PC-3 (cell line): ENCODE measurements at regions not wholly inside any gene's neighbourhood (a gene's known extent, or its start where the extent isn't known, plus 50 kb on each side); places are given as distances from the start of the nearest gene placed in this dataset.
"Not testable (repeated sequence)": the region's sequence is repeated elsewhere in the genome, so short reads cannot be mapped to it uniquely, and the experiment has no call there.

ENCODE experiments used
- ATAC-seq: fragments of 200-7000 bp; cut with Tn5 transposase; 2 replicates; pipeline ENCODE4 v1.9.1; 2020; ENCODE audit warnings: mild to moderate bottlenecking, moderate library complexity
- BruUV-seq: library from RNA; stranded (reverse); fragments of 400-500 nt; replicated peaks from 2 replicates; lab custom pipeline; 2021; lab: Mats Ljungman, UMichigan
- CTCF ChIA-PET: fragments of 300-600 bp; sonication (Branson Sonifier 250); formaldehyde crosslinking; loops from one replicate; lab custom pipeline; 2022; ENCODE audit warnings: antibody characterized with exemption; lab: Charles Lee
- POLR2A ChIA-PET: fragments of 300-600 bp; sonication (Branson Sonifier 250); formaldehyde crosslinking; loops from one replicate; lab custom pipeline; 2022; ENCODE audit warnings: antibody characterized with exemption; ENCODE audit not compliant: unreplicated experiment; lab: Charles Lee
- DNase-seq: peaks from one replicate; pipeline ENCODE4 v3.0.0-alpha.2; 2015
- H2AFZ ChIP-seq: fragments of 300-600 bp; sonication (generic); 2 replicates; pipeline ENCODE4 v1.6.0; 2016; ENCODE audit warnings: antibody characterized with exemption, low read length
- H3F3A ChIP-seq: fragments of 300-600 bp; sonication (generic); one replicate; pipeline ENCODE4 v1.6.0; 2017; ENCODE audit warnings: antibody characterized with exemption, low read length, control low read depth, mild to moderate bottlenecking; ENCODE audit not compliant: unreplicated experiment
- H3K27ac ChIP-seq: fragments of 300-600 bp; sonication (generic); 2 replicates; pipeline ENCODE4 v1.5.1; 2016; ENCODE audit warnings: mild to moderate bottlenecking, low read length
- H3K27me3 ChIP-seq: fragments of 300-600 bp; sonication (generic); 2 replicates; pipeline ENCODE4 v1.6.1; 2016; ENCODE audit warnings: low read length, mixed read lengths
- H3K36me3 ChIP-seq: fragments of 300-600 bp; sonication (generic); 2 replicates; pipeline ENCODE4 v1.6.1; 2016; ENCODE audit warnings: low read depth, mixed run types, low read length, mixed read lengths
- H3K4me1 ChIP-seq: fragments of 300-600 bp; sonication (generic); 2 replicates; pipeline ENCODE4 v1.5.1; 2016; ENCODE audit warnings: low read length; ENCODE audit not compliant: insufficient read depth
- H3K4me2 ChIP-seq: fragments of 300-600 bp; sonication (generic); 2 replicates; pipeline ENCODE4 v1.6.0; 2016; ENCODE audit warnings: low read length
- H3K4me3 ChIP-seq: fragments of 300-600 bp; sonication (generic); 2 replicates; pipeline ENCODE4 v1.5.1; 2016; ENCODE audit warnings: mild to moderate bottlenecking, low read length, mixed read lengths
- H3K79me2 ChIP-seq: fragments of 300-600 bp; sonication (generic); 2 replicates; pipeline ENCODE4 v1.6.1; 2017; ENCODE audit warnings: low read length, mixed read lengths
- H3K9ac ChIP-seq: fragments of 300-600 bp; sonication (generic); 2 replicates; pipeline ENCODE4 v1.6.0; 2016; ENCODE audit warnings: mild to moderate bottlenecking, low read length
- H3K9me2 ChIP-seq: fragments of 300-600 bp; sonication (generic); replicated peaks from 2 replicates; pipeline ENCODE4 v1.6.1; 2016; ENCODE audit warnings: mixed run types, low read length, mixed read lengths
- H3K9me3 ChIP-seq: fragments of 300-600 bp; sonication (generic); 2 replicates; pipeline ENCODE4 v1.6.1; 2016; ENCODE audit warnings: low read length, mixed read lengths
- H4K20me1 ChIP-seq: fragments of 300-600 bp; sonication (generic); 2 replicates; pipeline ENCODE4 v1.6.1; 2016; ENCODE audit warnings: low read length, mixed read lengths
- CTCF ChIP-seq: fragments of 300-600 bp; sonication (generic); conservative IDR thresholded peaks from 2 replicates; pipeline ENCODE4 v1.5.1; 2017; ENCODE audit warnings: antibody characterized with exemption, low read depth, mild to moderate bottlenecking, low read length
- EZH2 ChIP-seq: fragments of 300-600 bp; sonication (generic); IDR thresholded peaks from one replicate; pipeline ENCODE4 v1.6.1; 2017; ENCODE audit warnings: antibody characterized with exemption, mild to moderate bottlenecking, low read length; ENCODE audit not compliant: unreplicated experiment
- EZH2phosphoT487 ChIP-seq: fragments of 300-600 bp; sonication (generic); IDR thresholded peaks from 2 replicates; pipeline ENCODE4 v1.6.1; 2018; ENCODE audit warnings: mild to moderate bottlenecking, antibody characterized with exemption, low read length, borderline replicate concordance
- intact Hi-C: fragments of 100-400 bp; cut with micrococcal nuclease; formaldehyde crosslinking; loops from 2 replicates; pipeline ENCODE4 v1.9.0; 2023

- Histone ChIP-seq H3K4me2 (no peak overlapping the region), H3K79me2 (no peaks in the 10 kb centered on the region), H3K9me3 (no peaks in the 10 kb centered on the region), H3K27me3 (no peaks in the 10 kb centered on the region), H3K9ac (no peak overlapping the region), H3K9me2 (no peaks in the 10 kb centered on the region), H3K36me3 (no peaks in the 10 kb centered on the region), H3K4me1 (no peaks in the 10 kb centered on the region), H3F3A (no peaks in the 10 kb centered on the region), H2AFZ (0 out of 2 replicates have a peak overlapping the region, but pooled peaks have one; percentile 24), H3K4me3 (no peak overlapping the region), H4K20me1 (no peaks in the 10 kb centered on the region), H3K27ac (no peak overlapping the region)
- TF ChIP-seq CTCF: no peak
- no peak for TF ChIP-seq EZH2phosphoT487
- TF ChIP-seq EZH2: no peak
- ChIA-PET POLR2A (no interaction called here), CTCF (no interaction called here)
- ATAC-seq (no peak), DNase-seq (no peak)
- intact Hi-C loops: no loop called here
- BruUV-seq: no TSS peak
These were observed 101.0 kb upstream of the JCAD start for GRCh38 chr10:30160271-30160982.

- H3K9me3 ChIP-seq, H3K9me2 ChIP-seq, BruUV-seq, ATAC-seq, H3K27ac ChIP-seq, H3K27me3 ChIP-seq, H3K4me2 ChIP-seq, POLR2A ChIA-PET, H2AFZ ChIP-seq, H3K4me1 ChIP-seq, H3K79me2 ChIP-seq, H4K20me1 ChIP-seq, H3K36me3 ChIP-seq, H3K4me3 ChIP-seq, intact Hi-C loops, DNase-seq, H3F3A ChIP-seq, H3K9ac ChIP-seq, CTCF ChIA-PET: not testable (repeated sequence)
These were observed 100.2 kb upstream of the JCAD start for GRCh38 chr10:30159614-30160013.

GRCh38 chr10:30158325-30158960, 99.1 kb upstream of the JCAD start:
- Histone ChIP-seq H3K27ac (no peak overlapping the region), H3K4me2 (no peak overlapping the region), H3K27me3 (no peaks in the 10 kb centered on the region), H3K4me1 (no peaks in the 10 kb centered on the region), H3K79me2 (no peaks in the 10 kb centered on the region), H3K36me3 (no peaks in the 10 kb centered on the region), H3K4me3 (no peak overlapping the region), H3K9me3 (no peaks in the 10 kb centered on the region), H2AFZ (no peak overlapping the region), H3K9me2 (no peaks in the 10 kb centered on the region), H3K9ac (no peak overlapping the region), H3F3A (no peaks in the 10 kb centered on the region), H4K20me1 (no peaks in the 10 kb centered on the region)
- CTCF ChIA-PET: no interaction called here
- TF ChIP-seq EZH2phosphoT487: no peak
- TF ChIP-seq EZH2: no peak
- no peak for TF ChIP-seq CTCF
- DNase-seq: no peak
- BruUV-seq: no TSS peak
- ATAC-seq: no peak
- intact Hi-C loops: no loop called here
- POLR2A ChIA-PET: no interaction called here
